ENCODE measurements at regions not wholly inside any gene's neighbourhood (a gene's known extent, or its start where the extent isn't known, plus 50 kb on each side); places are given as distances from the start of the nearest gene placed in this dataset.

GRCh38 chr10:94279835-94280709 lies 82.7 kb downstream of the NOC3L start:
- peak; percentile 15 to 55 (median 42) for DNase-seq (ENCODE audit: low read depth in 2 of 3, low spot score in 1 of 3)

GRCh38 chr10:94281654-94282053 lies 81.1 kb downstream of the NOC3L start:
- DNase-seq (ENCODE audit: low read depth in 2 of 3, low spot score in 1 of 3), result no peak

- DNase-seq (ENCODE audit: low read depth in 2 of 3, low spot score in 1 of 3), result no peak
These were observed 80.4 kb downstream of the NOC3L start for GRCh38 chr10:94282369-94282768.
